DMS 273 (cell line): ENCODE measurements at regions not wholly inside any gene's neighbourhood (a gene's known extent, or its start where the extent isn't known, plus 50 kb on each side); places are given as distances from the start of the nearest gene placed in this dataset.
A peak's percentile ranks its signal among the peaks of the same experiment; 100 is the strongest.
"Not testable (repeated sequence)": the region's sequence is repeated elsewhere in the genome, so short reads cannot be mapped to it uniquely, and the experiment has no call there.

Experiments used
- DNase-seq: peaks from one replicate; lab custom pipeline; 2025; ENCODE audit not compliant: unreplicated experiment; lab: John Stamatoyannopoulos, UW

- no peak for DNase-seq
Measured at GRCh38 chr12:46087916-46088439, 97.6 kb upstream of the SCAF11 start.

- no peak for DNase-seq
Measured at GRCh38 chr12:46084666-46085631, 94.6 kb upstream of the SCAF11 start.

GRCh38 chr12:46082490-46083200 lies 92.3 kb upstream of the SCAF11 start:
- DNase-seq, result no peak

GRCh38 chr12:46073321-46073720 lies 82.9 kb upstream of the SCAF11 start:
- DNase-seq, result no peak

- peak; percentile 83 for DNase-seq
Measured at GRCh38 chr12:46071769-46072624, 81.6 kb upstream of the SCAF11 start.

GRCh38 chr12:46071335-46071734 lies 81.0 kb upstream of the SCAF11 start:
- DNase-seq, result no peak

- DNase-seq, result no peak
Measured at GRCh38 chr12:46067094-46067493, 76.7 kb upstream of the SCAF11 start.

- DNase-seq, result no peak
Measured at GRCh38 chr12:46065412-46066166, 75.2 kb upstream of the SCAF11 start.

- no peak for DNase-seq
Measured at GRCh38 chr12:46064548-46064947, 74.2 kb upstream of the SCAF11 start.

- DNase-seq, result not testable (repeated sequence)
Measured at GRCh38 chr12:46058697-46059096, 68.3 kb upstream of the SCAF11 start.

- no peak for DNase-seq
Measured at GRCh38 chr12:46050805-46051204, 60.4 kb upstream of the SCAF11 start.

- no peak for DNase-seq
Measured at GRCh38 chr12:46049665-46050064, 59.3 kb upstream of the SCAF11 start.

- DNase-seq, result no peak
Measured at GRCh38 chr12:46046436-46046835, 56.1 kb upstream of the SCAF11 start.

GRCh38 chr12:46043972-46044520 lies 53.7 kb upstream of the SCAF11 start:
- no peak for DNase-seq
